ENCODE measurements at regions not wholly inside any gene's neighbourhood (a gene's known extent, or its start where the extent isn't known, plus 50 kb on each side); places are given as distances from the start of the nearest gene placed in this dataset.
A peak's percentile ranks its signal among the peaks of the same experiment; 100 is the strongest.
"Not testable (repeated sequence)": the region's sequence is repeated elsewhere in the genome, so short reads cannot be mapped to it uniquely, and the experiment has no call there.

GRCh38 chr7:136326045-136326609 lies 349.0 kb upstream of the MTPN start:
- DNase-seq (ENCODE audit: low read depth), result no peak

DNA sequence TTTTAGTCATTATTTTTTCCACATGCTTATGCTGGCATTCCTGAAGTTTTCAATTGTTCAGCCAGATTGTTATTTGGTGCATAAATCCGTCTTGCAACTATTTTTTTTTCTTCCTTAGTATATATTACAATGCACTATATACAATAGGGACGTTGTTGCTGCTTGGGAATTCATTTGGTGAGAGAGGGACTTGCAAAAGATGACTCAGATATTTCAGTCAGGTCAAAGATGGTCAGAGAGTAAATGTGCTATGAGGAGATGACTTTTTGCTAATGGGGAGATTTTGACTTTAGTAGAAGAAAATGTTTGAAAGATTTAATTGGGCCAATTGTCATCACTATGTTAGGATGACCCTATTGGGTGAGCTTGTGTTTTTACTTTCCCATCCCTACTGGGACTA lies 348.4 kb upstream of the MTPN start:
- peak; percentile 4 for DNase-seq (ENCODE audit: low read depth)

- DNase-seq (ENCODE audit: low read depth), result no peak
Observed at GRCh38 chr7:136325027-136325426, 347.9 kb upstream of the MTPN start.

- no peak for DNase-seq (ENCODE audit: low read depth)
Observed at GRCh38 chr7:136324073-136324704, 347.0 kb upstream of the MTPN start.

GRCh38 chr7:136312592-136312991 lies 335.4 kb upstream of the MTPN start:
- DNase-seq (ENCODE audit: low read depth), result no peak

GRCh38 chr7:136309407-136309806 lies 332.2 kb upstream of the MTPN start:
- no peak for DNase-seq (ENCODE audit: low read depth)

- DNase-seq (ENCODE audit: low read depth), result no peak
Observed at GRCh38 chr7:136308230-136308629, 331.1 kb upstream of the MTPN start.

- DNase-seq (ENCODE audit: low read depth), result peak; percentile 36
Observed at GRCh38 chr7:136303162-136303561, 326.0 kb upstream of the MTPN start.

DNA sequence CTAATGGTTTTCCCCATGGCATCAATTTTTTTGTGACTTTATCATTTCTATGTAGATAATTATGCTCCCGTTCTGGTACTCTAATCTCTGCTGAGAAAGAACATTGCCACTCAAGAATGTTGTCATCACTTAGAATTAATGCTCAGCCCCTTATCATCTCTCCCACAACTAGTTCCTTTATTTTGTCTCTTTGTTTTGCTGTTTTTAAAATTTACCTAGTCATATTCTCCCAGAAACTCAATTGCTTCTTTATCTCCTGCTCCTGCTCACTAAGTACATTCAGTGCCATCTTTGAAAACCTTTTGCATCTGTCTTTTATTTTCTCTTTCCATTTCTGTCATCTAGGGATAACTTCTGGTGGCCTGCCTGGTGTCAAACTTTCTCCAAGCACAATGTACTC lies 324.9 kb upstream of the MTPN start:
- DNase-seq (ENCODE audit: low read depth), result no peak

- DNase-seq (ENCODE audit: low read depth), result no peak
Observed at GRCh38 chr7:136294977-136295376, 317.8 kb upstream of the MTPN start.

DNA sequence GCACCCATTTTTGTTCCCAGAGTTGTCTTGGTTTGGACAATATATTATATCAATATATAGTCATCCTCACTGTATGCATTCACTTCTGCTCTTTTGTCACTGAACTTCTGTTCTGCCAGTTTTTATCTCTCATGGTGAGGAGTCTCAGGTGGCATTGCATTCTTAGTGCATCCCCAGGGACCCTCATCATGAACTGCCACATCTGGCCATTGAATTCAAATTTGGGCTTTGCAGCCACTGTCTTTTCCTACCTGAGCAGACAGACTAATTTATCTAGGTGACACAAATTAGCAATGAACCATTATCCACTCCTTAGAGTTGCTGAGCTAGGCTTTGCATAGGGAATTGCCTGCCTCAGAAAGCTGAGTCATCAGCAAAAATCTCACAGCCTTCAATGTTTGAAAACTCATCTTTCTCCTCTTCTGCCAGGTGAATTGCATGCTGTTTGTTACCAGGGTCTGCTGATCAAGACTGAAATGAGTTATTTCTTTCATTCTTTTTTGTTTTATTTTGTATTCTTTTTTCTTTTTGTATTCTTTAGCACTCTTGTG lies 316.8 kb upstream of the MTPN start:
- DNase-seq (ENCODE audit: low read depth), result no peak

DNA sequence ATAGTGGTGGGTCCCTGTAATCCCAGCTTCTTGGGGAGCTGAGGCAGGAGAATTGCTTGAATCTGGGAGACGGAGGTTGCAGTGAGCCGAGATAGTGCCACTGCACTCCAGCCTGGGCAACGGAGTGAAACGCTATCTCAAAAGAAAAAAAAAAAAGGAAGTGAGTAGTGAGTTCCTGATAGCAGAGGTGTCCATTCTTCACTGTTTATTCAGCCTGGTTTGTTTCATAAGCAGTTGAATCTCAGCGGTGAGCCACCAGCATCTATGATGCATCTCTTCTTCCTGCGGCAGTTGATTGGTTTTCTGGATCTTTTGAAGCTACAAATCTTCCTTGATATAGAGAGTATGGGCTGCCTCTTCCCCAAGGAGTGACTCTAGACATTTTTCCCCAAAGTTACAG lies 316.1 kb upstream of the MTPN start:
- DNase-seq (ENCODE audit: low read depth), result peak; percentile 30

DNA sequence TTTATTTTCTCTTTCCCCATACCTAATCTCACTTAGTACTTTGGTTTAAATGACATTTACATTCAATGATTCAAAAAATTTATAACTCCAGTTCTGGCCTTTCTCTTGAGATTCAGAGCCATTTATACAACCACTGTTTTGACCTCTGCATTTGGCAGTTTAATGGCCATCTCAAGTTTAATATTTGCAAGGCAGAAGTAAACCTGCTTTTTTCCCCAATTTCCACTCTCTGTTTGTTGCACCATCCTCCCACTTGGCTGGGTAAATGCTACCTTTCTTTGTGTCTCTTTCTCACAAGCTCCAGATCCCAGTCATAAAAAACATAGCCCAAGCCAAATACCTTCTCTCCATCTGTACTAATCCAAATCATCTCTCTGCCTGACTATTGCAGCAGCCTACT lies 315.2 kb upstream of the MTPN start:
- no peak for DNase-seq (ENCODE audit: low read depth)

GRCh38 chr7:136290351-136290750 lies 313.2 kb upstream of the MTPN start:
- DNase-seq (ENCODE audit: low read depth), result no peak

- DNase-seq (ENCODE audit: low read depth), result no peak
Observed at GRCh38 chr7:136278057-136278456, 300.9 kb upstream of the MTPN start.

GRCh38 chr7:136275794-136276193 lies 298.6 kb upstream of the MTPN start:
- peak; percentile 5 for DNase-seq (ENCODE audit: low read depth)

GRCh38 chr7:136274636-136275345 lies 297.6 kb upstream of the MTPN start:
- DNase-seq (ENCODE audit: low read depth), result no peak

- DNase-seq (ENCODE audit: low read depth), result no peak
Observed at GRCh38 chr7:136272934-136273333, 295.8 kb upstream of the MTPN start.

DNA sequence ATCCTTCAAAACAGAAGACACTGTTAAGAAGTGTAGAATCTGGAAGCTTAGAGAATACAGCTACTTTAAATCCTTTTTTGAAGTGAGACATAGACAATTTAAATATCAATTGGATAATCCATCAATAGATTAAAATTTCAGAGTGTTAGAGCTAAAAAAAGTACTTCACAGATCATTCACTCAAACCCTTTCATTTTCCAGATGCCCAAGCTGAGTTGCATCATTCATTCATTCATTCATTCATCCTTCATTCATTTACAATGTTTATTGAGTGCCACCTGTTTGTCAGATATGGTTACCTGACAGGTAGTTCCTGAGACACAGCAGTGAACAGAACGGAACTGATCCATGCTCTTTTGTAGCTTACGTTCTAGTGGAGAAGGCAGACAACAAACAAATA lies 290.7 kb upstream of the MTPN start:
- no peak for DNase-seq (ENCODE audit: low read depth)

DNA sequence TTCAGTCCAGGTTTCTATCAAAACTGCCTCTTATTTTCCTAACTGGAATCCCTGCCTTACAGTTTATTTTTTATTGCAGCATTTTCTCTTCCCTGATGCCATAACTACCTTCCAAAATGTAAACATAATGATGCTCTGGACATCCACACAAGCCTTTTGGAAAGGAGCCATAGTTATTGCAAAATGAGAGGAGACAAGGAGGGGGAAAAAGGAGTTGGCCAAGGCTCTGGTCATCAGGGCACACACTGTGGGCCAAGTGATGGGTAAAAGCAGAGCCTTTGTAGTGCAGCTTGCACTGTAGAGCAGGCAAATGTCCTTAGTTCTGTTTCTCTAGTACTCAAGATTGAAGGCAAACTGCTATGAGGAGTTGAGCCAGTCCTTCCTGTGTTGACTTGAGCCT lies 289.3 kb upstream of the MTPN start:
- no peak for DNase-seq (ENCODE audit: low read depth)

DNA sequence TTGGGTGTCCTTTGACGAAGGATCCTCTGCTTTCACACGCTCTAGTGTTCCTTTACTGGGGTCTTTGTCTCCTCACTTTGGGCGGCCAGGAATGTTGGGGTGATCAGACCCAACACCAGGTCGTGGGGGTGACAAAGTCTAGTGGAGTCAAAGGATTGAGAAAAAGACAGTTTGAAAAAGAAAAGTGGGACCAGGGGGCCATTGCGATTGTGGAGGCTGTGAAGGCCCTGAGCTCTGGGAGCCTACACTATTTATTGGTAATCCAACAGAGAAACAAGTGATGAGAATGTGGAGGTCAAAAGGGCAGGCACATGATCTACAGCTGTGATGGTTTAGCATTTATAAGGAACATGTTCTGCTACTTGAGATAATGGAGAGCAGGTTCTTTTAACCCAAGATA lies 287.1 kb upstream of the MTPN start:
- not testable (repeated sequence) for DNase-seq (ENCODE audit: low read depth)

GRCh38 chr7:136263112-136263860 lies 286.1 kb upstream of the MTPN start:
- not testable (repeated sequence) for DNase-seq (ENCODE audit: low read depth)
